ENCODE measurements at regions not wholly inside any gene's neighbourhood (a gene's known extent, or its start where the extent isn't known, plus 50 kb on each side); places are given as distances from the start of the nearest gene placed in this dataset.

GRCh38 chr14:101459551-101459900, 101.8 kb upstream of the DIO3 start:
- Mint-ChIP-seq H3K9me3 (no peaks in the 10 kb centered on the region), H3K4me1 (ENCODE audit: low read depth) (peaks cover 4% of the 10 kb centered on the region), H3K4me3 (no peak overlapping the region), H3K36me3 (ENCODE audit: insufficient read depth in 2 of 2) (no peaks in the 10 kb centered on the region), H3K27ac (no peak overlapping the region), H3K27me3 (ENCODE audit: low read depth) (peaks cover 46% of the 10 kb centered on the region)
- no peak for DNase-seq
- ATAC-seq (replicated peaks in 1 of 2): no peak

DNA sequence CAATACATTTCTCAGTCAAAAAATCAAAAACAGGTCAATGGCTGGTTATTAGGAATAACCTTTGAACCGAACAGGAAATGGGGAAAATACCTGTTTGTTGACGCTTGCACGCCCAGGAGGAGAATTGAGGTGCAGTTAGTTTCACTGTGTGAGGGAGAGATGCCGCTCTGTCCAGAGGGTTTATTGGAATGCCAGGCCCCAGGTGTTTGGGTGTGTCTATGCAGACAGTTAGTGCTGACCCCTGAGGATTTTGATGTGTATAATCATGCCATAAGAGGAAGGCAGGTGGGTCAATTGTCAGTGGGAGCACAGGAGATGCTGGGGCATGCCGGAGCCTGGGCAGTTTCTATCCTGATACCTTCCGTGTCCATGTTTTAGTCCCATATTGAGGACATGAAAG, 100.8 kb upstream of the DIO3 start:
- H3K36me3 Mint-ChIP-seq (ENCODE audit: insufficient read depth in 2 of 2): no peaks in the 10 kb centered on the region
- peaks cover 36% of the 10 kb centered on the region for H3K27me3 Mint-ChIP-seq (ENCODE audit: low read depth)
- H3K9me3 Mint-ChIP-seq: no peaks in the 10 kb centered on the region
- peaks cover 4% of the 10 kb centered on the region for H3K4me1 Mint-ChIP-seq (ENCODE audit: low read depth)
- DNase-seq (no peak), ATAC-seq (replicated peaks in 1 of 2) (no peak)
- H3K27ac Mint-ChIP-seq: no peak overlapping the region
- H3K4me3 Mint-ChIP-seq: no peak overlapping the region

- DNase-seq (no peak), ATAC-seq (replicated peaks in 1 of 2) (no peak)
- no peak overlapping the region for H3K4me3 Mint-ChIP-seq
- no peaks in the 10 kb centered on the region for H3K9me3 Mint-ChIP-seq
- peaks cover 4% of the 10 kb centered on the region for H3K4me1 Mint-ChIP-seq (ENCODE audit: low read depth)
- no peaks in the 10 kb centered on the region for H3K36me3 Mint-ChIP-seq (ENCODE audit: insufficient read depth in 2 of 2)
- H3K27ac Mint-ChIP-seq: no peak overlapping the region
- H3K27me3 Mint-ChIP-seq (ENCODE audit: low read depth): peaks cover 30% of the 10 kb centered on the region
Observed at GRCh38 chr14:101460986-101461750, 100.1 kb upstream of the DIO3 start.

DNA sequence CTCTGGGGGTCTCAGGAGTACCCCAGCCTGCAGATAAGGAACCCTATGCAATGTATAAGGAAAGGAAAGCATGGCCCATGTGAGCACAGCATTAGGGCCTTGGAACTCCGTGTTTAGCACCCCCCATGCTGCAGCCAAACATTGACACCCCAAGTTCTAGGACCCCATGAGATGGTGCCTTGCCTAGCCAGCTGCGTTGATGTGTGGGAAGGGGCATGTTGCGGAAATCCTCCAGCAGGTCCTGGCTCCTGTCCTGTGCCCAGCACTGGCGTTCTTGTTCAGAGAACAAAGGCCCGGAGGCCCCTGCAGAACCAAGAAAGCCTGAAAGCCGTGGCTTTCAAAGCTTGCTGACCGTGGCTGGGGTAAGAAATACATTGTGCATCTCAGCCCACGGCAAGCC, 99.4 kb upstream of the DIO3 start:
- ATAC-seq (replicated peaks in 1 of 2) (no peak), DNase-seq (no peak)
- Mint-ChIP-seq H3K4me3 (no peak overlapping the region), H3K9me3 (no peaks in the 10 kb centered on the region), H3K36me3 (ENCODE audit: insufficient read depth in 2 of 2) (no peaks in the 10 kb centered on the region), H3K27me3 (ENCODE audit: low read depth) (peaks cover 23% of the 10 kb centered on the region), H3K4me1 (ENCODE audit: low read depth) (peaks cover 2% of the 10 kb centered on the region), H3K27ac (no peak overlapping the region)

GRCh38 chr14:101462726-101463565, 98.3 kb upstream of the DIO3 start:
- no peaks in the 10 kb centered on the region for H3K36me3 Mint-ChIP-seq (ENCODE audit: insufficient read depth in 2 of 2)
- DNase-seq: no peak
- no peaks in the 10 kb centered on the region for H3K9me3 Mint-ChIP-seq
- H3K4me1 Mint-ChIP-seq (ENCODE audit: low read depth): no peaks in the 10 kb centered on the region
- no peak for ATAC-seq (replicated peaks in 1 of 2)
- no peak overlapping the region for H3K4me3 Mint-ChIP-seq
- H3K27ac Mint-ChIP-seq: no peak overlapping the region
- H3K27me3 Mint-ChIP-seq (ENCODE audit: low read depth): peaks cover 19% of the 10 kb centered on the region

GRCh38 chr14:101463566-101464171, 97.6 kb upstream of the DIO3 start:
- Mint-ChIP-seq H3K4me3 (no peak overlapping the region), H3K27ac (no peak overlapping the region), H3K9me3 (no peaks in the 10 kb centered on the region), H3K4me1 (ENCODE audit: low read depth) (no peaks in the 10 kb centered on the region), H3K27me3 (ENCODE audit: low read depth) (peaks cover 19% of the 10 kb centered on the region), H3K36me3 (ENCODE audit: insufficient read depth in 2 of 2) (no peaks in the 10 kb centered on the region)
- DNase-seq: no peak
- no peak for ATAC-seq (replicated peaks in 1 of 2)

DNA sequence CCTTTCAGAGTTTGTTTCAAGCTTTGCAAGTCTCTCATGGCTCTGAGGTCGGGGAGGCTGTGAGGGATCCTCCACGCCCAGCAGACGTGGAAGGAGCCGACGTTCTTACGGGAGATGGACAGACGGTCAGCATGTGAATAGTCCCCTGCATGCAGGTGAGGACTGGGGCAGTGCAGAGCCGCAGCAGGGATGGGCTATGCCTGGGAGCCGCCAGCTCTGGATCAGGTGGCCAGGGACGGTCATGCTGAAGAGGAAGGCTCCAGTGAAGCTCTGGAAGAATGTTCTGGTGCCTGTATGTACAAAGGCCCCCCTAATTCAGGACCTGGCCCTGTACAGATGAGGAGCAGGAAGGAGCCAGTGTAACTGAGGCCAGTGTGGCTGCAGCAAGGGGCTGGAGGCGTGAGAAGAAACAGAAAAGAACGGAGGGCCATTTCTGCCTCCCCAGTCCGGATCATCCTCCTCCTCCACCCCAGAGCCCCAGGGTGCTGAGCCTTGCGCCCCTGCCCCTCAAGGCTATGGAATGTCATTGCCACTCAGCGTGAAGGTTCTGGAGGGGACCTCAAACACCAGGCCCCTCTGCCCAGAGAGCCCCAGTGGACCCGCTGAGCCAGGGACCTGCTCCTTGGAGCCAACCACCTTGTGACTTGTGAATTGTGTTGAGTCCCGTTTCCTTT, 96.8 kb upstream of the DIO3 start:
- no peak overlapping the region for H3K4me3 Mint-ChIP-seq
- no peak overlapping the region for H3K27ac Mint-ChIP-seq
- no peaks in the 10 kb centered on the region for H3K9me3 Mint-ChIP-seq
- no peak for DNase-seq
- no peak for ATAC-seq (replicated peaks in 1 of 2)
- H3K36me3 Mint-ChIP-seq (ENCODE audit: insufficient read depth in 2 of 2): no peaks in the 10 kb centered on the region
- H3K27me3 Mint-ChIP-seq (ENCODE audit: low read depth): peaks cover 19% of the 10 kb centered on the region
- H3K4me1 Mint-ChIP-seq (ENCODE audit: low read depth): no peaks in the 10 kb centered on the region

GRCh38 chr14:101464984-101465794, 96.1 kb upstream of the DIO3 start:
- no peaks in the 10 kb centered on the region for H3K36me3 Mint-ChIP-seq (ENCODE audit: insufficient read depth in 2 of 2)
- DNase-seq (no peak), ATAC-seq (replicated peaks in 1 of 2) (no peak)
- peaks cover 16% of the 10 kb centered on the region for H3K27me3 Mint-ChIP-seq (ENCODE audit: low read depth)
- no peak overlapping the region for H3K27ac Mint-ChIP-seq
- H3K9me3 Mint-ChIP-seq: no peaks in the 10 kb centered on the region
- no peaks in the 10 kb centered on the region for H3K4me1 Mint-ChIP-seq (ENCODE audit: low read depth)
- no peak overlapping the region for H3K4me3 Mint-ChIP-seq

- Mint-ChIP-seq H3K4me3 (no peak overlapping the region), H3K9me3 (no peaks in the 10 kb centered on the region), H3K27ac (no peak overlapping the region), H3K27me3 (ENCODE audit: low read depth) (peaks cover 9% of the 10 kb centered on the region), H3K36me3 (ENCODE audit: insufficient read depth in 2 of 2) (no peaks in the 10 kb centered on the region), H3K4me1 (ENCODE audit: low read depth) (no peaks in the 10 kb centered on the region)
- no peak for DNase-seq
- ATAC-seq (replicated peaks in 1 of 2): no peak
Observed at GRCh38 chr14:101465795-101466448, 95.4 kb upstream of the DIO3 start.

- Mint-ChIP-seq H3K4me1 (ENCODE audit: low read depth) (no peaks in the 10 kb centered on the region), H3K9me3 (no peaks in the 10 kb centered on the region), H3K27me3 (ENCODE audit: low read depth) (peaks cover 2% of the 10 kb centered on the region), H3K27ac (no peak overlapping the region), H3K4me3 (no peak overlapping the region), H3K36me3 (ENCODE audit: insufficient read depth in 2 of 2) (no peaks in the 10 kb centered on the region)
- ATAC-seq (replicated peaks in 1 of 2) (no peak), DNase-seq (no peak)
Observed at GRCh38 chr14:101466456-101467180, 94.7 kb upstream of the DIO3 start.

- Mint-ChIP-seq H3K4me1 (ENCODE audit: low read depth) (no peaks in the 10 kb centered on the region), H3K27me3 (ENCODE audit: low read depth) (no peaks in the 10 kb centered on the region), H3K9me3 (no peaks in the 10 kb centered on the region), H3K27ac (no peak overlapping the region), H3K36me3 (ENCODE audit: insufficient read depth in 2 of 2) (no peaks in the 10 kb centered on the region), H3K4me3 (no peak overlapping the region)
- DNase-seq (no peak), ATAC-seq (replicated peaks in 1 of 2) (no peak)
Observed at GRCh38 chr14:101467181-101467926, 93.9 kb upstream of the DIO3 start.

Data from activated T-cell treated with anti-CD3 and anti-CD28 coated beads, Interleukin-2, amount 50 U/mL, for 72 hours (primary cell).